ENCODE measurements at regions not wholly inside any gene's neighbourhood (a gene's known extent, or its start where the extent isn't known, plus 50 kb on each side); places are given as distances from the start of the nearest gene placed in this dataset.
"Not testable (repeated sequence)": the region's sequence is repeated elsewhere in the genome, so short reads cannot be mapped to it uniquely, and the experiment has no call there.

DNA sequence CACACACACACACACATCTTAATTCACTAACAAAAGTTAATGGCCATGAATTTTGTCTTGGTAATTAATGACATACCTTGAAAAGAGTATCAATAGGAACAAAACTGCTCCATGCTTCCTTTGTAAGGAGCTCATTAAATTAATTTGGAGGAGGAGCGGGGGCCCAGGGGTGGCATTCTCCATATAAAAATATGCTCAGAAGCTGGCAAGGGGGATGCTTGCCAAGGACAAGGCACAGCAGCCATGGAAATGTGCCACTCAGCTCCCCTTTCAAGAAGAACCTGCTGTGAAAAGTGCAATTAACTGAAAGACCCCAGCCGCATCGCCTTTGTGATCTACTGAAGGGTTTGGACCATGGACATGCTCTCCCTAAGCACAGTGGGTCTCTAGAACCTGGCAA, 385.9 kb upstream of the API5 start:
- Histone ChIP-seq H3K9ac (no peak overlapping the region), H3K4me2 (ENCODE audit: low read length) (no peak overlapping the region)
- TF ChIP-seq, protein P1, sequence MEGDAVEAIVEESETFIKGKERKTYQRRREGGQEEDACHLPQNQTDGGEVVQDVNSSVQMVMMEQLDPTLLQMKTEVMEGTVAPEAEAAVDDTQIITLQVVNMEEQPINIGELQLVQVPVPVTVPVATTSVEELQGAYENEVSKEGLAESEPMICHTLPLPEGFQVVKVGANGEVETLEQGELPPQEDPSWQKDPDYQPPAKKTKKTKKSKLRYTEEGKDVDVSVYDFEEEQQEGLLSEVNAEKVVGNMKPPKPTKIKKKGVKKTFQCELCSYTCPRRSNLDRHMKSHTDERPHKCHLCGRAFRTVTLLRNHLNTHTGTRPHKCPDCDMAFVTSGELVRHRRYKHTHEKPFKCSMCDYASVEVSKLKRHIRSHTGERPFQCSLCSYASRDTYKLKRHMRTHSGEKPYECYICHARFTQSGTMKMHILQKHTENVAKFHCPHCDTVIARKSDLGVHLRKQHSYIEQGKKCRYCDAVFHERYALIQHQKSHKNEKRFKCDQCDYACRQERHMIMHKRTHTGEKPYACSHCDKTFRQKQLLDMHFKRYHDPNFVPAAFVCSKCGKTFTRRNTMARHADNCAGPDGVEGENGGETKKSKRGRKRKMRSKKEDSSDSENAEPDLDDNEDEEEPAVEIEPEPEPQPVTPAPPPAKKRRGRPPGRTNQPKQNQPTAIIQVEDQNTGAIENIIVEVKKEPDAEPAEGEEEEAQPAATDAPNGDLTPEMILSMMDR (IDR thresholded peaks at IDR 0.05): no peak

DNA sequence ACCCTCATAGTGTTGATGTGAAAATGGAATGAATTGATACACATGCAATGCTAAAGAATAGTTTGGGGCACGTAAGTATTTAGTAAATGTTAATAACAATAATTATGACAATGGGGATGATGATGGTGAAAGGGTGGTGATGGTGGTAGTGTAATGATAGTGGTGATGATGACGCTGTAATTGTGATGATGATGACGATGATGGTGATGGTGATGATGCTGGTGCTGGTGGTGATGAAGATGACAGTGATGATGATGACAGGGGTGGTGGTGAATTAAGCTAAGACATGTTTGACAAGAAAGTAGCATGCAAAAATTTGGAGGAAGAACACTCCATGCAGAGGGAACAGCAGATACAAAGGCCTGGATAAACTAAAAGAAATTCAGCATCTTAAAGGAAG, 364.4 kb upstream of the API5 start:
- no peak overlapping the region for H3K4me3 ChIP-seq (ENCODE audit: low read depth, low read length)
- no peaks in the 10 kb centered on the region for H3K79me2 ChIP-seq
- no peak overlapping the region for H3K27ac ChIP-seq
- no peak overlapping the region for H3K4me2 ChIP-seq (ENCODE audit: low read length)
- H3K9me3 ChIP-seq (ENCODE audit: control insufficient read depth, low read length): no peaks in the 10 kb centered on the region
- H3K36me3 ChIP-seq (ENCODE audit: control insufficient read depth, insufficient read depth, low read length): no peaks in the 10 kb centered on the region
- H3K27me3 ChIP-seq (ENCODE audit: control insufficient read depth, insufficient read depth, low read length): no peaks in the 10 kb centered on the region
- H2AFZ ChIP-seq: no peak overlapping the region
- H3K4me1 ChIP-seq: peaks cover 2% of the 10 kb centered on the region
- TF ChIP-seq, protein P1 (IDR thresholded peaks at IDR 0.05): no peak
- H3K9ac ChIP-seq: no peak overlapping the region

More for the DNA sequence above, 385.9 kb upstream of the API5 start:
- no peak overlapping the region for H3K27ac ChIP-seq
- H3K36me3 ChIP-seq (ENCODE audit: control insufficient read depth, insufficient read depth, low read length): no peaks in the 10 kb centered on the region
- H3K9me3 ChIP-seq (ENCODE audit: control insufficient read depth, low read length): no peaks in the 10 kb centered on the region
- no peaks in the 10 kb centered on the region for H3K4me1 ChIP-seq
- no peak overlapping the region for H3K4me3 ChIP-seq (ENCODE audit: low read depth, low read length)
- H3K79me2 ChIP-seq: no peaks in the 10 kb centered on the region
- H3K27me3 ChIP-seq (ENCODE audit: control insufficient read depth, insufficient read depth, low read length): no peaks in the 10 kb centered on the region
- H2AFZ ChIP-seq: no peak overlapping the region

DNA sequence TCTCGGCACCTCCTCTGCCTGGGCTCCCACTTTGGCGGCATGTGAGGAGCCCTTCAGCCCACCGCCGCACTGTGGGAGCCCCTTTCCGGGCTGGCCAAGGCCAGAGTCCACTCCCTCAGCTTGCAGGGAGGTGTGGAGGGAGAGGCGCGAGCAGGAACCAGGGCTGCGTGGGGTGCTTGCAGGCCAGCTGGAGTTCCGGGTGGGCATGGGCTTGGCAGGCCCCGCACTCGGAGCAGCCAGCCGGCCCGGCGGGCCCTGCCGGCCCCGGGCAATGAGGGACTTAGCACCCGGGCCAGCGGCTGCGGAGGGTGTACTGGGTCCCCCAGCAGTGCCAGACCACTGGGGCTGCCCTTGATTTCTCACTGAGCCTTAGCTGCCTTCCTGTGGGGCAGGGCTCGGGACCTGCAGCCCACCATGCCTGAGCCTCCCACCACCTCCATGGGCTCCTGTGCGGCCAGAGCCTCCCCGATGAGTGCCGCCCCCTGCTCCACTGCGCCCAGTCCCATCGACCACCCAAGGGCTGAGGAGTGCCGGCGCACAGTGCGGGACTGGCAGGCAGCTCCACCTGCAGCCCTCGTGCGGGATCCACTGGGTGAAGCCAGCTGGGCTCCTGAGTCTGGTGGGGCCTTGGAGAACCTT, 361.9 kb upstream of the API5 start:
- not testable (repeated sequence) for H3K27ac ChIP-seq; H2AFZ ChIP-seq; H3K4me2 ChIP-seq (ENCODE audit: low read length); H3K9ac ChIP-seq; H3K4me3 ChIP-seq (ENCODE audit: low read depth, low read length); H3K36me3 ChIP-seq (ENCODE audit: control insufficient read depth, insufficient read depth, low read length); H3K79me2 ChIP-seq; H3K4me1 ChIP-seq; H3K27me3 ChIP-seq (ENCODE audit: control insufficient read depth, insufficient read depth, low read length); H3K9me3 ChIP-seq (ENCODE audit: control insufficient read depth, low read length)

DNA sequence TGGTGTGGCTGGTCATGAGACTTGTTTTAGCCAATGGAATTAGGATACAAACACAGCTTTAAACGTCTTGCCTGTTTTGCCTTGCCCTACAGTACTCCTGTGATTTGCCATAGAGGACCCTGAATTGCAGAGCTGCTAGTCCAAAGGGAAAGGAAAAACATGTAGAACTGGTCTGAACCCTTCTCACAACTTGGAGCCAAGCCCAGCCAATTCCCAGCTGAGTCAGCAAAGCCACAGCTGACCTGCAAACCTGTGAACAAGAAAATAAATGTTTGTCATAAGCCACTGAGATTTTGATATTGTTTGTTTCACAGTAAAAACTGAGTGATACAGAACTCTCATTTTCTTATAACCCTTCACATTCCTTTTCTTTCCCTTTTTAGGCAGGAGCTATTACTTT, 360.5 kb upstream of the API5 start:
- Histone ChIP-seq H3K9me3 (ENCODE audit: control insufficient read depth, low read length) (no peaks in the 10 kb centered on the region), H3K27me3 (ENCODE audit: control insufficient read depth, insufficient read depth, low read length) (no peaks in the 10 kb centered on the region), H3K36me3 (ENCODE audit: control insufficient read depth, insufficient read depth, low read length) (no peaks in the 10 kb centered on the region), H2AFZ (no peak overlapping the region), H3K79me2 (no peaks in the 10 kb centered on the region), H3K4me1 (peaks cover 2% of the 10 kb centered on the region), H3K9ac (no peak overlapping the region), H3K4me2 (ENCODE audit: low read length) (no peak overlapping the region), H3K27ac (no peak overlapping the region), H3K4me3 (ENCODE audit: low read depth, low read length) (no peak overlapping the region)
- TF ChIP-seq, protein P1 (IDR thresholded peaks at IDR 0.05): no peak

DNA sequence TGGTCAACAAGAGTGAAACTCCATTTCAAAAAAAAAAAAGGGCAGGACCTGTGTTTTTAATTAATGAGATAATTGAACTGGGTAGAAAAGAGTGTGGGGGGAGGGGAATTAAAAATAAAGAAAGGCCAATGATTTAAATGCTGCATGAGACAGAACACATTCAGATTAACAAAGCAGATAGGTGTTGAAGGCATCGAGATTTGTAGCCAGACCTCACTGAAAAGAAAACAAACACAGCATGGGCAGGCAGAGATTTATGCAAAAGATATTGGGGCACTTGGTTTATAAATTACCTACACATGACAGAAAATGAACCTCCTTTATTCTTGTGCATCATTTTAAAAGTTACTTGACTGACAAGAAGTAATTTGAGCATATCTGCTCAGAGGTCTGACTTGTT, 354.0 kb upstream of the API5 start:
- Histone ChIP-seq H2AFZ (no peak overlapping the region), H3K27me3 (ENCODE audit: control insufficient read depth, insufficient read depth, low read length) (no peaks in the 10 kb centered on the region), H3K36me3 (ENCODE audit: control insufficient read depth, insufficient read depth, low read length) (no peaks in the 10 kb centered on the region), H3K9me3 (ENCODE audit: control insufficient read depth, low read length) (no peaks in the 10 kb centered on the region), H3K27ac (no peak overlapping the region), H3K79me2 (no peaks in the 10 kb centered on the region), H3K4me1 (no peaks in the 10 kb centered on the region), H3K4me3 (ENCODE audit: low read depth, low read length) (no peak overlapping the region), H3K4me2 (ENCODE audit: low read length) (no peak overlapping the region), H3K9ac (no peak overlapping the region)
- TF ChIP-seq, protein P1 (IDR thresholded peaks at IDR 0.05): no peak

Data from parathyroid adenoma (tissue), 2 donors.